Breast epithelium (tissue), 4 donors: ENCODE measurements at regions not wholly inside any gene's neighbourhood (a gene's known extent, or its start where the extent isn't known, plus 50 kb on each side); places are given as distances from the start of the nearest gene placed in this dataset.

Source experiments
- DNase-seq, 2 donors: peaks; one replicate each; pipeline ENCODE4 v3.0.0-alpha.2; 2019; ENCODE audit warnings: low spot score in 2 of 2
- H3K27ac ChIP-seq, 2 donors: fragments of 200-600 bp; sonication (generic) in 1 of 2; one replicate each; pipeline ENCODE4 v1.5.1; 2016 to 2019; ENCODE audit warnings: mild to moderate bottlenecking in 1 of 2
- H3K27me3 ChIP-seq, 2 donors: fragments of 200-600 bp; sonication (generic) in 1 of 2; one replicate each; pipeline versions ENCODE4 v1.5.1 to v1.6.0; 2017 to 2019; ENCODE audit warnings: control low read depth in 1 of 2, mild to moderate bottlenecking in 1 of 2
- H3K36me3 ChIP-seq: fragments of 200-600 bp; one replicate; pipeline ENCODE4 v1.5.1; 2019
- H3K4me1 ChIP-seq, 2 donors: fragments of 200-600 bp; sonication (generic); one replicate each; pipeline ENCODE4 v1.5.1; 2016 to 2019; ENCODE audit warnings: control low read depth in 1 of 2
- H3K4me3 ChIP-seq, 3 donors: fragments of 200-600 bp; sonication (generic); 1 replicate in 2 of 3; 2 replicates in 1 of 3; pipeline ENCODE4 v1.5.1; 2016 to 2019; ENCODE audit warnings: mild to moderate bottlenecking in 3 of 3, moderate library complexity in 2 of 3
- H3K9me3 ChIP-seq, 2 donors: fragments of 200-600 bp; sonication (generic) in 1 of 2; one replicate each; pipeline ENCODE4 v1.5.1; 2016 to 2019; ENCODE audit warnings: control low read depth in 1 of 2
- CTCF ChIP-seq, 3 donors: fragments of 450-650 bp; IDR thresholded peaks; one replicate each; pipeline ENCODE4 v1.5.1; 2016 to 2017; ENCODE audit warnings: antibody characterized with exemption in 3 of 3, mild to moderate bottlenecking in 3 of 3, moderate library complexity in 3 of 3
- POLR2A ChIP-seq: fragments of 450-650 bp; IDR thresholded peaks from one replicate; pipeline ENCODE4 v1.6.1; 2016; ENCODE audit warnings: antibody characterized with exemption, mild to moderate bottlenecking, moderate library complexity
- POLR2AphosphoS5 ChIP-seq, 3 donors: sonication (generic); formaldehyde crosslinking; IDR thresholded peaks; one replicate each; pipeline ENCODE4 v1.6.1; 2017; ENCODE audit warnings: antibody characterized with exemption in 3 of 3
- intact Hi-C: fragments of 100-400 bp; cut with DNase I; formaldehyde crosslinking; loops from one replicate; pipeline ENCODE4 v1.15.1; 2023; ENCODE audit warnings: low total_unique reads

DNA sequence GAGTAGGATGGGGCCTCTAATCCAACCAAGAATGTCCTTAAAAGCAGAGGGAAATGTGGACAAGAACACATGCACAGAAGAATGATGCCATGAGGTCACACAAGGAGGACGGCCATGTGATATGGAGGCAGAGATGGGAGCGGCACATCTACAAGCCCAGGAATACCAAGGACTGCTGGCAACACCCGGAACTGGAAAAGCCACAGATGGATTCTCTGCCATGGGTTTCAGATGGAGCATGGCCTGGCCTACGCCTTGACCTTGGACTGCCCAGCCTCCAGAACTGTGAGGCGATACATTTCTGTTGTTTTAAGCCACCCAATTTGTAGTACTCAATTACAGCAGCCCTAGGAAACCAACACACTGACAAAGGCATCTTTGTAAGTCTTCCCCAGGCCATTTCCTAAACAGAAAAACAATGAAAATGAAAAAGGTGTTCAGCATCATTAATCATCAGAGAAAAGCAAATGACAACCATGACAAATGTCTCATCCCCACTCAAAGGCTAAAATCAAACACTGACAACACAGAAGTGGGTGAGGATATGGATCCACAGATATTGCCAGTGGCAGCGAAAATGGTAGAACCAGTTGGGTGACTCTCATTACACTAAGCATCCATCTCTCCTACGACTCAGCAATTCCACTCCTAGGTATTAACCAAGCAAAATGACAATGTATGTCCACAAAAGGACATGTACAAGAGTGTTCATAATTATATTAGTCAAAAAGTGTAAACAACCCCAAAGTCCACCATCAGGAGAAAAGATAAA lies 76.9 kb upstream of the CNEP1R1 start:
- H3K27ac ChIP-seq = no peak overlapping the region
- no peak overlapping the region for H3K4me3 ChIP-seq
- H3K27me3 ChIP-seq = no peaks in the 10 kb centered on the region
- no peak for TF ChIP-seq CTCF (IDR thresholded peaks at IDR 0.05)
- no peak for TF ChIP-seq POLR2A
- no peak for TF ChIP-seq POLR2AphosphoS5 (IDR thresholded peaks at IDR 0.05)
- intact Hi-C loops = no loop called here
- DNase-seq = no peak
- no peaks in the 10 kb centered on the region for H3K4me1 ChIP-seq
- H3K36me3 ChIP-seq = no peaks in the 10 kb centered on the region
- H3K9me3 ChIP-seq = no peaks in the 10 kb centered on the region

- no peaks in the 10 kb centered on the region for H3K27me3 ChIP-seq
- no peak for DNase-seq
- H3K27ac ChIP-seq = no peak overlapping the region
- TF ChIP-seq CTCF (IDR thresholded peaks at IDR 0.05) (no peak), POLR2A (no peak), POLR2AphosphoS5 (IDR thresholded peaks at IDR 0.05) (no peak)
- H3K9me3 ChIP-seq = no peaks in the 10 kb centered on the region
- H3K4me3 ChIP-seq = no peak overlapping the region
- H3K36me3 ChIP-seq = no peaks in the 10 kb centered on the region
- H3K4me1 ChIP-seq = no peaks in the 10 kb centered on the region
- intact Hi-C loops = no loop called here
Observed at GRCh38 chr16:49951574-49952195, 73.3 kb upstream of the CNEP1R1 start.

DNA sequence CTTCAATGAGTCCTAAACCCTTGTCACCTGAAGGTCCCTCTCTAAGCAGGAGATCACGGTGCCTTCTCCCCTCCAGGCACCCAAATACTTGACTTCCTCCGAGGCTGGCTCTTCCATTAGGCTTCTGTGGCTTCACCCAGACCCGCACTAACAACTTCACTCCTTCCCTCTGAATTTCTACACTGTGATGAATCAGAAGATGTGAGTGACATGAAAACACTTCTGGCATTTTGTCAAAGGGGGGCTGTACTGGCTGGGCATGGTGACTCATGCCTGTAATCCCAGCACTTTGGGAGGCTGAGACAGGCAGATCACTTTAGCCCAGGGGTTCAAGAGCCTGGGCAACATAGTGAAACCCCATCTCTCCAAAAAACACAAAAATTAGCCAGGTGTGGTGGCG lies 72.6 kb upstream of the CNEP1R1 start:
- no peak for DNase-seq
- Histone ChIP-seq H3K27ac (no peak overlapping the region), H3K4me1 (no peaks in the 10 kb centered on the region), H3K27me3 (no peaks in the 10 kb centered on the region), H3K36me3 (no peaks in the 10 kb centered on the region), H3K9me3 (no peaks in the 10 kb centered on the region), H3K4me3 (no peak overlapping the region)
- intact Hi-C loops = no loop called here
- TF ChIP-seq POLR2AphosphoS5 (IDR thresholded peaks at IDR 0.05) (no peak), CTCF (IDR thresholded peaks at IDR 0.05) (no peak), POLR2A (no peak)

- no peak overlapping the region for H3K27ac ChIP-seq
- intact Hi-C loops = no loop called here
- H3K4me3 ChIP-seq = no peak overlapping the region
- H3K27me3 ChIP-seq = no peaks in the 10 kb centered on the region
- H3K4me1 ChIP-seq = no peaks in the 10 kb centered on the region
- H3K9me3 ChIP-seq = no peaks in the 10 kb centered on the region
- DNase-seq = no peak
- no peaks in the 10 kb centered on the region for H3K36me3 ChIP-seq
- TF ChIP-seq CTCF (IDR thresholded peaks at IDR 0.05) (no peak), POLR2AphosphoS5 (IDR thresholded peaks at IDR 0.05) (no peak), POLR2A (no peak)
Observed at GRCh38 chr16:49953090-49953489, 71.9 kb upstream of the CNEP1R1 start.

GRCh38 chr16:49955858-49956257 lies 69.2 kb upstream of the CNEP1R1 start:
- TF ChIP-seq CTCF (IDR thresholded peaks at IDR 0.05) (no peak), POLR2A (no peak), POLR2AphosphoS5 (IDR thresholded peaks at IDR 0.05) (no peak)
- Histone ChIP-seq H3K36me3 (no peaks in the 10 kb centered on the region), H3K27me3 (no peaks in the 10 kb centered on the region), H3K9me3 (no peaks in the 10 kb centered on the region), H3K4me3 (no peak overlapping the region), H3K27ac (no peak overlapping the region), H3K4me1 (peaks cover 0 to 4% of the 10 kb centered on the region in 2 donors)
- intact Hi-C loops = loop anchor here (2.0 kb wide), 1 partner anchor 51 kb away; no protein-coding TSS in a partner anchor
- no peak for DNase-seq
